ENCODE measurements at regions not wholly inside any gene's neighbourhood (a gene's known extent, or its start where the extent isn't known, plus 50 kb on each side); places are given as distances from the start of the nearest gene placed in this dataset.

DNA sequence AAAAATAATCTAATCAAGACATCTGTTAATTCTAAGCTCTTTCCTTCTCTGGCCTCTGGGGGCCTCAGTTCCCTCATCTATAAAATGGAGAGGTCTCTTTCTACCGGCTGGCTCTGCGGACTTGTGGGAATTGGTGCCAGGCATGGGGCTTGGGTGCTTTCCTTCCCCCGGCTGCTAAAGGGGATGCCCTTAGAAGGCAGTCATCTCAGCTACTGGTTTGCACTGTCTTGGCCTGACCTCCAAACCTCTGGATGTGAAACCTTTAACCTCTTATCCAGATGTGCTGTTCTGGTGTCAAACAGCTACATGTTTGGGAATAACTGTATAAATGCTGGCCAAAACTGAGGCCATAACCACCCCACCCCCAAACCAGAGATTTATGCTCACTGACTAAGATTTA, 320.0 kb downstream of the RPS24 start:
- Mint-ChIP-seq H3K27ac (ENCODE audit: unreplicated experiment) (no peak overlapping the region), H3K27me3 (ENCODE audit: unreplicated experiment) (peaks cover 8% of the 10 kb centered on the region), H3K4me1 (ENCODE audit: low read depth, unreplicated experiment) (peaks cover 19% of the 10 kb centered on the region), H3K4me3 (ENCODE audit: unreplicated experiment) (no peak overlapping the region), H3K9me3 (ENCODE audit: unreplicated experiment) (peaks cover 1% of the 10 kb centered on the region), H3K36me3 (ENCODE audit: unreplicated experiment) (no peaks in the 10 kb centered on the region)
- TF ChIP-seq, protein P1, sequence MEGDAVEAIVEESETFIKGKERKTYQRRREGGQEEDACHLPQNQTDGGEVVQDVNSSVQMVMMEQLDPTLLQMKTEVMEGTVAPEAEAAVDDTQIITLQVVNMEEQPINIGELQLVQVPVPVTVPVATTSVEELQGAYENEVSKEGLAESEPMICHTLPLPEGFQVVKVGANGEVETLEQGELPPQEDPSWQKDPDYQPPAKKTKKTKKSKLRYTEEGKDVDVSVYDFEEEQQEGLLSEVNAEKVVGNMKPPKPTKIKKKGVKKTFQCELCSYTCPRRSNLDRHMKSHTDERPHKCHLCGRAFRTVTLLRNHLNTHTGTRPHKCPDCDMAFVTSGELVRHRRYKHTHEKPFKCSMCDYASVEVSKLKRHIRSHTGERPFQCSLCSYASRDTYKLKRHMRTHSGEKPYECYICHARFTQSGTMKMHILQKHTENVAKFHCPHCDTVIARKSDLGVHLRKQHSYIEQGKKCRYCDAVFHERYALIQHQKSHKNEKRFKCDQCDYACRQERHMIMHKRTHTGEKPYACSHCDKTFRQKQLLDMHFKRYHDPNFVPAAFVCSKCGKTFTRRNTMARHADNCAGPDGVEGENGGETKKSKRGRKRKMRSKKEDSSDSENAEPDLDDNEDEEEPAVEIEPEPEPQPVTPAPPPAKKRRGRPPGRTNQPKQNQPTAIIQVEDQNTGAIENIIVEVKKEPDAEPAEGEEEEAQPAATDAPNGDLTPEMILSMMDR (IDR thresholded peaks at IDR 0.05; ENCODE audit: partially characterized antibody, unreplicated experiment): no peak
- DNase-seq: no peak

GRCh38 chr10:78354101-78354500, 320.4 kb downstream of the RPS24 start:
- Mint-ChIP-seq H3K4me3 (ENCODE audit: unreplicated experiment) (no peak overlapping the region), H3K9me3 (ENCODE audit: unreplicated experiment) (peaks cover 4% of the 10 kb centered on the region), H3K36me3 (ENCODE audit: unreplicated experiment) (no peaks in the 10 kb centered on the region), H3K27ac (ENCODE audit: unreplicated experiment) (no peak overlapping the region), H3K4me1 (ENCODE audit: low read depth, unreplicated experiment) (peaks cover 19% of the 10 kb centered on the region), H3K27me3 (ENCODE audit: unreplicated experiment) (peaks cover 8% of the 10 kb centered on the region)
- DNase-seq: no peak
- TF ChIP-seq, protein P1 (IDR thresholded peaks at IDR 0.05; ENCODE audit: partially characterized antibody, unreplicated experiment): no peak

DNA sequence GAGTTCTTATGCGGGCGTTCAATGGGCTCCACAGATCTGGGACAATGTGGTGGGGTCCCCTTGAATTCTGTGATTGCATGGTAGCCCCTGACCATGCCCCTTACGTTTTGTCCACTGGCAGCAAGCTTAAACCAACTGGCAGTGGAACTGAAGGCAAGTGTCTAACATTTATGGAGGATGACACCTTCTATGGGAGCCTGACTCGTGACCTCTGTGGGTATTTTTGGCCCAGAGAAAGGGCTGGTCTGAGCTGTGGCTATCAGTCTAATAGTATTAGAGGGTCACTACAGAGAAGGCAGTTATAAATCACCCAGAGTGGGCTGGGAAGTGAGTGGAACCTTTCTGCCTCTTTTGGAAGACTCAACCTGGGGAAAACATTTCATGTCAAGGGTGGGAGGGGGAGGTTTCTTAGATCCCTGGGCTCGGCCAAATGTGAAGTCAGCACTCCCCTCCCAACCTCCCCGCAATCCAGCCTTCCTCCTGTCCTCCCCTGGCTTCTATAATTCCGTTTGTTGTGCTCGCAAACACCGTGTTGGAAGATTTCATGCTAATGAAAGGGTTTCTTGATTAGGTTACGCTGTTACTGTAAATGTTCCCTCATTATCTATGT, 322.7 kb downstream of the RPS24 start:
- DNase-seq: no peak
- peaks cover 4% of the 10 kb centered on the region for H3K9me3 Mint-ChIP-seq (ENCODE audit: unreplicated experiment)
- H3K27ac Mint-ChIP-seq (ENCODE audit: unreplicated experiment): no peak overlapping the region
- H3K27me3 Mint-ChIP-seq (ENCODE audit: unreplicated experiment): peaks cover 10% of the 10 kb centered on the region
- no peaks in the 10 kb centered on the region for H3K36me3 Mint-ChIP-seq (ENCODE audit: unreplicated experiment)
- TF ChIP-seq, protein P1 (IDR thresholded peaks at IDR 0.05; ENCODE audit: partially characterized antibody, unreplicated experiment): no peak
- no peak overlapping the region for H3K4me3 Mint-ChIP-seq (ENCODE audit: unreplicated experiment)
- peaks cover 19% of the 10 kb centered on the region for H3K4me1 Mint-ChIP-seq (ENCODE audit: low read depth, unreplicated experiment)

DNA sequence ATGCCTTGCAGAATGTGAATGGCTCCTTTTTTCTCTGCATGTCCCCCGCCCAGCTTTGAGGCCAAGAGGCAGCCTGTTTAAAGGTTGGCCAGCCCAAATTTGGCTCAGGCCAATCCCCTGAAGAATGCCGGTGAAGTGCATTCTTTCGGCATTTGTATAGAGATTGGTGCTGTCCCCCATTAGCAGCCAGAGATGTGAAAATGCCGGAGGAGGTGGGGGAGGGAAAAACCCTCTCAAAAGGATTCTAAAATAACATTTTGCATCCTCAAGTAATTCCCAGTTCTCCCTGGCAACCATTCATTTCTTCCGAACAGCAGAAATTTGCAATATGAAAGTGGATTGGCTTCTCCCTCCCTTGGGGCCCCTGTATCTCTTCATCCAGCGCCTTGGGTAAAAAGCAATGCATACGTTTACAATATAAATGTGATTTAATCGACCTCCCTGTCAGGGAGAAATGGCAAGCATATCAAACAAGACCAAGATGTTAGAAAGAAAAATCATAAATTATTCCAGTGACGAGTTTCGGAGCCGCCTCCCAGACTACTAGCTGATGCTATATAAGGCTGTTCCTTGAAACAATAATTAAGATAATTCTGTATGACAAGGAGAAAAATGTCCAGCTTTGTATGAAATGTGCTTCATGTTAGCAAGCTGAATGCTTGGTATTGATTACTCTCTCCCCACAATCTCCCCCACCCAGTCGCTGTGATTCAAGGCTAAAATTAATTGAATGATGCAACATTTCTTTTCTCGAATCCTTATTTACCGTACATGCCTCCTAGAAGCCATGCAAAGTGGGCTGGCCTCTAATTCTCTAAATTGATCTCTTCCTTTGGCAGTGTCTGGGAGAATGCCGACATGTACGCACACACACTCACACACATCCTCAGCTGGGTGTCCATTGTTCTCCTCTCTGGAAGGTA, 323.7 kb downstream of the RPS24 start:
- Mint-ChIP-seq H3K4me1 (ENCODE audit: low read depth, unreplicated experiment) (peaks cover 19% of the 10 kb centered on the region), H3K27me3 (ENCODE audit: unreplicated experiment) (peaks cover 10% of the 10 kb centered on the region), H3K9me3 (ENCODE audit: unreplicated experiment) (peaks cover 4% of the 10 kb centered on the region), H3K27ac (ENCODE audit: unreplicated experiment) (peak overlapping the region; percentile 49), H3K36me3 (ENCODE audit: unreplicated experiment) (no peaks in the 10 kb centered on the region), H3K4me3 (ENCODE audit: unreplicated experiment) (peak overlapping the region; percentile 57)
- no peak for DNase-seq
- TF ChIP-seq, protein P1 (IDR thresholded peaks at IDR 0.05; ENCODE audit: partially characterized antibody, unreplicated experiment): no peak

GRCh38 chr10:78358351-78358750, 324.7 kb downstream of the RPS24 start:
- TF ChIP-seq, protein P1 (IDR thresholded peaks at IDR 0.05; ENCODE audit: partially characterized antibody, unreplicated experiment): no peak
- Mint-ChIP-seq H3K27me3 (ENCODE audit: unreplicated experiment) (peaks cover 10% of the 10 kb centered on the region), H3K4me1 (ENCODE audit: low read depth, unreplicated experiment) (peaks cover 19% of the 10 kb centered on the region)

More at GRCh38 chr10:78358351-78358750, 324.7 kb downstream of the RPS24 start:
- no peak for DNase-seq
- Mint-ChIP-seq H3K36me3 (ENCODE audit: unreplicated experiment) (no peaks in the 10 kb centered on the region), H3K9me3 (ENCODE audit: unreplicated experiment) (peaks cover 4% of the 10 kb centered on the region), H3K4me3 (ENCODE audit: unreplicated experiment) (no peak overlapping the region), H3K27ac (ENCODE audit: unreplicated experiment) (peak overlapping the region; percentile 50)
